GM19328 (cell line): ENCODE measurements at regions not wholly inside any gene's neighbourhood (a gene's known extent, or its start where the extent isn't known, plus 50 kb on each side); places are given as distances from the start of the nearest gene placed in this dataset.

Experiments used
- ATAC-seq: cut with Tn5 transposase; IDR thresholded peaks from one replicate; pipeline ENCODE4 v1.9.1; 2021; ENCODE audit warnings: mild to moderate bottlenecking, moderate library complexity; ENCODE audit not compliant: unreplicated experiment

DNA sequence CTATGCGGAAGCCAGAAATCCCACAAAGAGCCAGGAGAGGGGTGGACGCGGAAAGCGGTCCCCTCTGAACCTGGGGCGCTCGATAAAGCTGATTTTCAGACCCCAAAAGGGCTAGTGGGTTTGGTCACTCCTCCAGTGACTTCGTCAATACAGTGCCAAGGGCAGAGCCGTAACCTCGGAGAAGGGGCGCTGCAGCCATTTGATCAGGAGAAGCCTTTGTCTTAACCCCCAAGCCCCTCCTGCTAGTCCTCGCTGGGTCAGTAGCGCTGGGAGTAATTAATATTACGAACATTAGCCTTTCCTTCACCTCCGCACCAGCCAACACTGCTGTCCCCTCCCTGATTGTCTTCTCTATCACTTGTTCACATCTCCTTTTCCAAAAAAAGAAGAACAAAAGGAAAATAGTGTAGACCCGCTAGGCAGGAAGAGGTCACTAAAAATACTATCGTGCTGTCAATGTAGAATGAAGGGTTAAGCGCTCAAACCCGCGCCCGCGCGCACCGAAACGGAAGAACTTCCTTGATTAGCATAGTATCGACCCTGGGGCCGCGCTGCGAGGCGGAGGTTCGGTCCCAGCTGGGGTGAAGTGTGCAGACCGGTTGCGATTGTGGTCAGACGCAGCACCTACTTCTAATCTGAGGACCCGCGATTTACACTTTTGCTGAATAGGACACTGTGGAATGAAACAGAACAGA, 63.2 kb upstream of the MAPRE2 start:
- peak; percentile 2 for ATAC-seq

DNA sequence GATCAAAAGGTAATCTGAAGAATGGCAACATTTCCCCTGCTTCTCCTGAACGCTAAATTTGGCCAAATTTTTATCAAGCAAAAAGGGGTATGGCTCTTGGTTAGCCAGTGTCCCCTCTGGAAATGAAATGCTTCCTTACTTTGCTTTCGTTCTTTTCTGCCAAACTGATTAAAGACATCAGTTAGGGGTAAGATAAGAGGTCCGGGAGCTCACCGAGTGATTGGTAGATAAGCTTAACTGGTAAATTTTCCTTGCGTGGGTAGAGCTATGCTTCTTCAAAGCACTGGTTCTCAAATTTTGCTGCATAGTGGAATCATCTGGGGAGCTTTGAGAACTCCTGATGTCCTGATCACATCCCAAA, 62.7 kb upstream of the MAPRE2 start:
- no peak for ATAC-seq

DNA sequence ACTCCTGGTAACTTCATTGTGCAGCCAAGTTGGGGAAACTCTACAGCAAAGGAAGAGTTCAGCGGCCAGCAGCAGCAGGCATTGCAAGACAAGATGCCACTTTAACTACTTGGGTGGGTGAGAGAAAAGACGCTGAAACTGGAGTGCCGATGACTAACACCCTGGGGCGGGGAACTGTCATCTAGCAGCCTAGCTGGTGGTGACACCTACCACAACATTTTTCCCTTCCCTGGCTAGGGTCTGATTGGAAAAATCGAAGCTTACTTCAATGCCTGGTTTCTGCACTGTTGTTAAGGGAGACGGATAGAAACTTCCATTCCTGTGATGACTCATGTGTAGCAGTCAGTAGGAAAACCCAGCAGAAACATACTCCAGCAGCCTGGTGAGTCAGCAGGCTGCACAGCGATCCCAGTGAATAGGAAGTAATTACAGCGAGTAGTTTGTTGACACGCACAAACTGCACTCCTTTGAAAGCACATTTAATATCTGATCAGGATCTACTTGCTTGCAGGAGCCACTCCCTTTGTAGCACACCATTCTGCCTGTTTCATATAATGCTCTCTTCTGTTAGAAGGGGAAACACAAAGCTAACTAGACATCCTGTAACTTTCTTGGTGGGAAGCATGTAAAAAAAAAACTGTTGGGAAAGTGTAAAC, 62.1 kb upstream of the MAPRE2 start:
- no peak for ATAC-seq

DNA sequence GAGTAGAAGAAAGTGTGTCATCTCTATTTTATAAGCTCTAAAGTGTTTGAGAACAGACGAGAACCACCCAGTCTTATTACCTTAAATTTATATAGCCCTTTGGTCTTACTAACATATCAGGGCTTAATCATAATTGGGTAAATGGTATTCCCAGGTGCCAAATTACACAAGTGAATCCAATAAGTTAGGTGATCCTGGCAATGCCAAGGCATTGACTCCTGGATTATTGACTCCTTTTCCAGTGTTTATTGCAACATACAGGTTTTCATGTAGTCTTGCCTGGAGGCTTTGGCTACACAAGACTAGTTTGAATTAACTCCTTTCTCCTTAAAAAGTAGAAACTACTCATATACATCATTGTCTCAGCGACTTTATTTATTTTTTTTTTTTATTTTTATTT, 59.7 kb upstream of the MAPRE2 start:
- ATAC-seq, result no peak

DNA sequence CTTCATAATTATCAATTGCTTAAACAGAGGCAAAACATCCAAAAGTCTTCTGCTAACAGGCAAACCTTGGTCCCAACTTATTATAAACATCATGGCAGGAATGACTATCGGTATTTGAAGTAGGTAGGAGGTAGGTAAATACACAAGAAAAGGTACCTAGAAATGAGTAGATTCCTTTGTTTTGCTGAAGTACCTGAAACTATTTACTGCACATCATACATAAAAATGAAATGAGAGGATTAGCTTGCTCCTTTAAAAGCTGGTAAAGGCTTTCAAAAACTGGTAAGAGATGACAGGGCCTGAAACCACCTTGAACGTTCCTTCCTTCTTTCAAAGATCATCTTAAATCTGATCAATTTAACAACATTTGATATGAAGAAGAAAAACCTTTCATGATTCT, 55.2 kb upstream of the MAPRE2 start:
- no peak for ATAC-seq

DNA sequence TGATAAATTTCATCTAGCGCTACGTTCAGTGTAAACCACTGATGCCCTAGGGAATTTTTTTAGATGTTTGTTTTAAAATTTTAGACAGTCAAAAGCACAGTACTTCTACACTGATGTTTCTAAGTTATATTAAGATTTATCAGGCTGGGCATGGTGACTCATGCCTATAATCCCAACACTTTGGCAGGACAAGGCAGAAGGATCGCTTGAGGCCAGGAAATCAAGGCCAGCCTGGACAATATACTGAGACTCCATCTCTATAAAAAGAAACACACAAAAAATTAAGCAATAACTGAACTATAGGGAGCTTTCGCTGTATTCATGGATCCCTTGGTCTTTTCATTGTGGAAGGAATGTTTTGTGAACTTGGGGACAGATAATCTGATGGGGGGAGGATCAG, 50.6 kb upstream of the MAPRE2 start:
- no peak for ATAC-seq

DNA sequence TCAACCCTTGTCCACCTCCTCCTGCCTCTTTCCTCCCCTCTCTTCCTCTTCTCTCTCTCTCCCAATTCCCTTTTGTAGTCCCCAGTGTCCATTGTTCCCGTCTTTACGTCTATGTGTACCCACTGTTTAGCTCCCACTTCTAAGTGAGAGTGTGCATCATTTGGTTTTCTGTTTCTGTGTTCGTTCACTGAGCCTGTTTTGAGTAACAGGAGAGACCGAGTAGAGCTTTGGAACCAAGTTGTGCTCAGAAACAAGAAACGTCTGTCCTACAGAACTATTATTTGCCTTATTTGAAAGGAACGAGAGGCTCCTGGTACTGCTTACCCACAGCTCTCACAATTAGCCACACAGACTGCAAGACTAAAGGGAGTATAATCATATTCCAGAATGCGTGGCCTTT, 50.1 kb upstream of the MAPRE2 start:
- no peak for ATAC-seq
